ENCODE measurements at regions not wholly inside any gene's neighbourhood (a gene's known extent, or its start where the extent isn't known, plus 50 kb on each side); places are given as distances from the start of the nearest gene placed in this dataset.

DNA sequence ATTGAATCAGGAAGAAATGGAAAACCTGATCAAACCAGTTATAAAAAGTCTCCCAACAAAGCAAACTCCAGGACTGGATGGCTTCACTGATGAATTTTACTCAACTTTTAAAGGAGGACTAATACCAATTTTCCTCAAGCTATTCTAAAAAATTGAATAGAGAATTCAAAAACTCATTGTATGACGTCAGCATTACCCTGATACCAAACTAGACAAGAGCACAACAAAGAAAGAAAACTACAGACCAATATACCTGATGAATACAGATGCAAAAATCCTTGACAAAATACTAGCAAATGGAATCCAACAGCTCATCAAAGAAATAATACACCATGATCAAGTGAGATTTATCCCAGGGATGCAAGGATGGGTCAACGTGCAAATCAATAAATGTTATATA, 172.9 kb downstream of the FNDC1 start:
- no peak for DNase-seq (ENCODE audit: low read depth)

DNA sequence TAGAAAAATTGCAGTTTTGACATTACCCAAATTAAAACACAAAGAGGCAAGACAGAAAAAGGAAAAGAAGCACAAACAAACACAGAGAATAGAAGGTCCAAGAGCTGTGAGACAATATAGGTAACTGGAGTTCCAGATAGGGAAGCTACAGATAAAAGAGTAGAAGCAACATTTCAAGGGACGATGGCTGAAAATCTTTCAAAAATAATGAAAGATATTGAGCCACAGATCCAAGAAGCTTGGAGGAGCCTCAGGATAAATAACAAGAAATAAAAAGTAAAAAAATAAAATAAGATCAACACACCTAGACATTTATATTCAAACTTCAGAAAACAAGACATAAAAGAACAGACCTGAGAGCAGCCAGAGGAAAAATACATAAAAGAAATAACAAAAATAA, 164.9 kb downstream of the FNDC1 start:
- no peak for DNase-seq (ENCODE audit: low read depth)

DNA sequence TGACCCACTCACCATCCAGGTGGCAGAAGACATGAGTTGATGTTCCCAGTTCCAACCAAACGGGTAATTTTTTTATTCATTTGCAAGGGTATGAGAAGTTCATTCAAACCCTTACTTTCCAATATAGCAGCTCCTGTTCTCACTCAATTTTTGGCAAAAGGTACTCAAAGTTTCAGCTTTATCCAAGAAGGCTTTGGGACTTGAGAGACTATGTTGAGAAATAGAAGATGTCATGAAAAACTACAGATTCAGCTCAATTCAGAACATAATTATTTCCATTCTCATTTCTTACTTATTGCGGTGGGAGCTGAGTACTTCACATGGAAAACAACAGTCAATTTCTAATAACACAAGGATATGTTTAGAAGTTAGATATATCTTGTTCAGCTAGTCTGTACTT, 162.3 kb downstream of the FNDC1 start:
- DNase-seq (ENCODE audit: low read depth) = no peak

DNA sequence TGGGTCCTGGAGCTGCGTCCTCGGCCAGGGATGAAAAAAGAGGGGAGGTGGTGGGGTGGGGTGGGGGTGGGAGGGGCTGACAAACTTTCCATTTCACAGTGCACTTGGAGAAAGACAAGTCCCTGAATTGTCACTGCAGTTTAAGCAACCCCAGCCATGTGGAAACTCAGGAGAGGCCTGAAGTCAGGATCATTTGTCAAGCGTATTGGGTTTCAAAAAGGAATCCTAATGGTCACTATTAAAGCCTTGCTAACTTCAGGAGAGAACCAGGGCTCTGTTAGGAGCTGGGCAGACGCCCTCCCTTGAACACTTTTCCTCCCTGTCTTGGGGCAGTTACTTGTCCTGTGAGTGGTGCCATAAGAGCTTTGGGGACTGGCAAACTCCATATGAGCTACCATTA, 159.9 kb downstream of the FNDC1 start:
- no peak for DNase-seq (ENCODE audit: low read depth)

DNA sequence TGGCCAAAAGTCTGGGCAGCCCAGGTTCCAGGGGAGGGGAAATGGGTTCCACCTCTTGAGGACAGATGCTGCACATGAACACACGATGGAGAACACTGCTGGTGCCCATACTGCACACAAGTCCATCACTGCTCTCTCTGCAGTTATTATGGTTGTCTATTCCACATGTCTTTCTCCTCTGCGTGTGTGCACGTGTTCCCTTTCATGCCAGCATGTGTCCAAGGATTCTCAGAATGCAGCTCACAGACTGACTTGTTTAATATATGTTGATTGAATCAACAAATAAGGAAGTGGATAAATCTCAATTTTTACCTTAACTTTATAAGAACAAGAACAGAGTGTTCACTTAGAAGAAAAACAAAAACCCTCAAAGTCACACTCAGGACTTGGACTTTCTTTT, 158.9 kb downstream of the FNDC1 start:
- DNase-seq (ENCODE audit: low read depth) = no peak

DNA sequence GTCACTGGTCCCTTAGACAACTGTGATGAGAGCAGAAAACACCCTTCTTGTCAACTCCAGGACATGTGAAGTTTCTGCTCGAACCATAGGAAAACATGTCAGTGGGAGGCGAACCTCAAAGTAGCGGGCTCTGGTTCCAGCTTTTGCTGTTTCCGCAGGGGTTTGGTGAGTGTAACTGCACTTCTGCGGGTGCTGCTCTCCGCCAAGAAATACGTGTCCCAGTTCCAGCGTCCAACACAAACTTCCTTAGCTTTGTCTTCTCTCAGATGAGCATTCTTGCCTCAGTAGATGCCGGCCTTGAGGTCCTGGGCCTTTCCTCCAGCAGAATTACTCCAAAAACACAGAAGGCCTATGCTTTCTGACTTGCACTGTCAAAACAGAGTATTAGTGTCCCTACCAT, 156.3 kb downstream of the FNDC1 start:
- no peak for DNase-seq (ENCODE audit: low read depth)

DNA sequence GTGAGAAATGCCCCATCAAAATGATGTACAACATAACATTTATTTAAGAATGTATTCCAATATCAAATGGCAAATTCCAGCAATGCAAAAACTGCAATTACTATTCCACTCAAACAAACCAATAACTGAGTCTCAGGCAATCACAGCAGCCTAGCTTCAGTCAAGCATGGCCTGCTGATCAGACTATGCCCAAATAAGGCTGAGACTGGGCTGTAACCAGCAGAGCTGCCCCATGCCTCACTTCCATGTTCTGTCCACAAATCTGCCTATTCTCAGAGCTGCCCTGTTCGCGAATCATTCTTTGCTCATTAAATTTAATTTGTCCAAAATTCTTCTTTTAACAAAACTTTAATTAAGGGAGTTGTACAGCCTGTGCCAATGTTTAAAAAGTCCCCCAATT, 155.4 kb downstream of the FNDC1 start:
- no peak for DNase-seq (ENCODE audit: low read depth)
